ENCODE measurements at regions not wholly inside any gene's neighbourhood (a gene's known extent, or its start where the extent isn't known, plus 50 kb on each side); places are given as distances from the start of the nearest gene placed in this dataset.

GRCh38 chr3:112718967-112719366, 78.0 kb upstream of the CCDC80 start:
- TF ChIP-seq SMC3 (IDR thresholded peaks at IDR 0.05) (no peak), POLR2AphosphoS2 (conservative IDR thresholded peaks at IDR 0.05; ENCODE audit: low read length) (no peak), HOXA7 (CRISPR knock-in tag; IDR thresholded peaks at IDR 0.05) (no peak), ZFP36 (IDR thresholded peaks at IDR 0.05; ENCODE audit: borderline replicate concordance, partially characterized antibody) (no peak), JUN (IDR thresholded peaks at IDR 0.05) (no peak), POLR2A (IDR thresholded peaks at IDR 0.05; ENCODE audit: low read length) (no peak), CTCF (IDR thresholded peaks at IDR 0.05) (no peak)

Measured in A549 (cell line).